Keratinocyte (primary cell): ENCODE measurements at regions not wholly inside any gene's neighbourhood (a gene's known extent, or its start where the extent isn't known, plus 50 kb on each side); places are given as distances from the start of the nearest gene placed in this dataset.

ENCODE experiments used
- DNase-seq: peaks from one replicate; pipeline ENCODE4 v3.0.0-alpha.2; 2011; ENCODE audit warnings: low read depth, missing footprints, low spot score
- FAIRE-seq: peaks from 2 replicates; lab custom pipeline; 2011; peaks lifted over from hg19 to GRCh38; lab: Jason Lieb, UNC
- H2AFZ ChIP-seq: 2 replicates; pipeline ENCODE4 v1.6.0; 2012; ENCODE audit warnings: low read length, control low read depth, inconsistent platforms; ENCODE audit not compliant: control insufficient read depth
- H3K27ac ChIP-seq: 2 replicates; pipeline ENCODE4 v1.5.1; 2011; ENCODE audit warnings: low read length; ENCODE audit not compliant: control insufficient read depth, insufficient read depth
- H3K27me3 ChIP-seq: 3 replicates; pipeline ENCODE4 v1.6.0; 2011; ENCODE audit warnings: low read length; ENCODE audit not compliant: control insufficient read depth, insufficient read depth; ENCODE audit errors: extremely low read depth
- H3K36me3 ChIP-seq, 2 experiments: 2 replicates in 1 of 2; 3 replicates in 1 of 2; pipeline ENCODE4 v1.5.1; 2011; ENCODE audit warnings: low read length in 2 of 2, mild to moderate bottlenecking in 1 of 2; ENCODE audit not compliant: control insufficient read depth in 2 of 2, insufficient read depth in 2 of 2; ENCODE audit errors: extremely low read depth in 1 of 2
- H3K4me1 ChIP-seq: 3 replicates; pipeline ENCODE4 v1.5.1; 2011; ENCODE audit warnings: low read length; ENCODE audit not compliant: control insufficient read depth, insufficient read depth; ENCODE audit errors: extremely low read depth
- H3K4me2 ChIP-seq: 3 replicates; pipeline ENCODE4 v1.6.0; 2011; ENCODE audit warnings: low read depth, low read length; ENCODE audit not compliant: control insufficient read depth, insufficient read depth; ENCODE audit errors: extremely low read depth
- H3K4me3 ChIP-seq, 3 experiments: fragments of 200-600 bp in 1 of 3; sonication (generic) in 1 of 3; 2 replicates in 2 of 3; 3 replicates in 1 of 3; pipeline ENCODE4 v1.5.1; 2011 to 2016; ENCODE audit warnings: low read length in 3 of 3, mild to moderate bottlenecking in 3 of 3, control low read depth in 2 of 3, inconsistent platforms in 1 of 3, low read depth in 1 of 3, mixed read lengths in 1 of 3, mixed run types in 1 of 3, moderate library complexity in 1 of 3; ENCODE audit not compliant: control insufficient read depth in 2 of 3, insufficient read depth in 2 of 3; ENCODE audit errors: extremely low read depth in 1 of 3
- H3K79me2 ChIP-seq: 2 replicates; pipeline ENCODE4 v1.6.0; 2012; ENCODE audit warnings: low read length; ENCODE audit not compliant: control insufficient read depth, insufficient read depth
- H3K9ac ChIP-seq: 3 replicates; pipeline ENCODE4 v1.6.0; 2011; ENCODE audit warnings: low read length; ENCODE audit not compliant: control insufficient read depth, insufficient read depth; ENCODE audit errors: extremely low read depth
- H3K9me1 ChIP-seq: 3 replicates; pipeline ENCODE4 v1.6.0; 2011; ENCODE audit warnings: low read length; ENCODE audit not compliant: control insufficient read depth, insufficient read depth; ENCODE audit errors: extremely low read depth
- H3K9me3 ChIP-seq: 2 replicates; pipeline ENCODE4 v1.5.1; 2012; ENCODE audit warnings: low read depth, low read length; ENCODE audit not compliant: control insufficient read depth
- H4K20me1 ChIP-seq: 3 replicates; pipeline ENCODE4 v1.6.0; 2011; ENCODE audit warnings: low read length; ENCODE audit not compliant: control insufficient read depth, insufficient read depth; ENCODE audit errors: extremely low read depth
- CTCF ChIP-seq, 3 experiments: IDR thresholded peaks in 1 of 3; conservative IDR thresholded peaks in 1 of 3; optimal IDR thresholded peaks in 1 of 3; 2 replicates in 2 of 3; 3 replicates in 1 of 3; pipeline versions ENCODE3 to v1.5.1; 2011; ENCODE audit warnings: low read length in 3 of 3, mild to moderate bottlenecking in 3 of 3, moderate library complexity in 2 of 3, control low read depth in 1 of 3, inconsistent platforms in 1 of 3; ENCODE audit not compliant: insufficient read depth in 2 of 3; ENCODE audit errors: extremely low read depth in 1 of 3
- EZH2 ChIP-seq: IDR thresholded peaks from one replicate; pipeline ENCODE4 v1.6.1; 2012; ENCODE audit warnings: inconsistent platforms, mild to moderate bottlenecking, low read length, moderate library complexity
- dilution Hi-C: fragments of 300-500 bp; cut with MboI; formaldehyde crosslinking; loops from one replicate; pipeline ENCODE4 v1.7.0; 2020; ENCODE audit warnings: low sequenced_read_pairs; ENCODE audit not compliant: extremely low pct_ligation_motif_present

GRCh38 chr13:106630650-106631049 lies 62.7 kb upstream of the ARGLU1 start:
- no peak for FAIRE-seq
- H3K27ac ChIP-seq = no peak overlapping the region
- H3K9me1 ChIP-seq = no peaks in the 10 kb centered on the region
- H3K9me3 ChIP-seq = no peaks in the 10 kb centered on the region
- no peak overlapping the region for H3K4me3 ChIP-seq
- no peaks in the 10 kb centered on the region for H3K36me3 ChIP-seq
- no peak for TF ChIP-seq EZH2
- dilution Hi-C loops = no loop called here
- H3K9ac ChIP-seq = no peak overlapping the region
- no peaks in the 10 kb centered on the region for H4K20me1 ChIP-seq
- no peaks in the 10 kb centered on the region for H3K4me1 ChIP-seq
- H3K4me2 ChIP-seq = no peak overlapping the region
- peaks cover 4% of the 10 kb centered on the region for H3K27me3 ChIP-seq
- H3K79me2 ChIP-seq = no peaks in the 10 kb centered on the region
- no peak overlapping the region for H2AFZ ChIP-seq
- no peak for DNase-seq

- Histone ChIP-seq H3K4me2 (no peak overlapping the region), H3K9ac (no peak overlapping the region), H3K4me3 (no peak overlapping the region), H4K20me1 (no peaks in the 10 kb centered on the region), H3K9me1 (no peaks in the 10 kb centered on the region), H3K27ac (no peak overlapping the region), H2AFZ (no peak overlapping the region), H3K79me2 (no peaks in the 10 kb centered on the region), H3K9me3 (no peaks in the 10 kb centered on the region), H3K4me1 (no peaks in the 10 kb centered on the region), H3K27me3 (peaks cover 4% of the 10 kb centered on the region), H3K36me3 (no peaks in the 10 kb centered on the region)
- DNase-seq (no peak), FAIRE-seq (no peak)
- no peak for TF ChIP-seq EZH2
- no peak for TF ChIP-seq CTCF (optimal IDR thresholded peaks at IDR 0.05 in 1 of 3, IDR thresholded peaks at IDR 0.05 in 1 of 3, conservative IDR thresholded peaks at IDR 0.05 in 1 of 3; ENCODE audit: extremely low read depth in 1 of 3, insufficient read depth in 2 of 3, low read length in 3 of 3)
- dilution Hi-C loops = no loop called here
Measured at GRCh38 chr13:106630162-106630561, 62.2 kb upstream of the ARGLU1 start.

DNA sequence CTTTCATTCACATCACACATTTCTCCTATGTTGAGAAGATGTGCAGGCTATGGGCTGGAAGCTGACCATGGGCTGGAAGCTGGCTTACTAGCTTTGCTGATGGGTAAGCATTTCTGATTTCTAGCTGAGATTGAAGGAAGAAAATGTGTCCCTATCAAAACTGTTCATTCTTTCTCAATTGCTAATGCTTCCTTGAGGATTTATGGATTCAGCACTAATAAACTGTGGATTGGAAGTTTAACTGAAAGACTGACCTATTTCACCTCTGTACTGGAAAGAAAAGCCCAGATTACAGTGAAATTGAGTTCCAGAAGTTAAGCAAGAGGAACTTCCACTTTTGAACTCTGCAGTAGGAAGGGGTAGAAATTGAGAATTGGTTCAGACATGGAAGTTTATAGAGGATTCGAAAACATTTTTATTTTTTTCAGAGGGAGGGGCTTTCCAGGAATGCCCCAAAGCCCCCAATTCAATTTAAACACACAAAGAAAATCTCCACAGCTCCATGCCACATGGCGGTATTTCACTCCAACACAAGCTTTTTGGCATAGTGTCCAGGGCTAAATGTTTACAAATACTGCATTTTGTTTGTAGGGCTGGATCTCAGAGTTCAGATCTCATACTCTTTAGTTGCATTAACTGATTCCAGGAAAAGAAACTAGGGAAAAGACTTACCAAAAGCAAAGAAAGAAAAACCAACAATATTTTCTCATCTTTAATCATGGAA lies 61.2 kb upstream of the ARGLU1 start:
- no peaks in the 10 kb centered on the region for H3K4me1 ChIP-seq
- H3K9me1 ChIP-seq = no peaks in the 10 kb centered on the region
- DNase-seq = no peak
- H3K9ac ChIP-seq = no peak overlapping the region
- H3K4me3 ChIP-seq = no peak overlapping the region
- no peak for TF ChIP-seq EZH2
- no peak for TF ChIP-seq CTCF (optimal IDR thresholded peaks at IDR 0.05 in 1 of 3, IDR thresholded peaks at IDR 0.05 in 1 of 3, conservative IDR thresholded peaks at IDR 0.05 in 1 of 3; ENCODE audit: extremely low read depth in 1 of 3, insufficient read depth in 2 of 3, low read length in 3 of 3)
- H2AFZ ChIP-seq = no peak overlapping the region
- no peak overlapping the region for H3K4me2 ChIP-seq
- peaks cover 4% of the 10 kb centered on the region for H3K27me3 ChIP-seq
- no peaks in the 10 kb centered on the region for H3K79me2 ChIP-seq
- H3K36me3 ChIP-seq = no peaks in the 10 kb centered on the region
- dilution Hi-C loops = no loop called here
- no peak for FAIRE-seq
- no peaks in the 10 kb centered on the region for H3K9me3 ChIP-seq
- H4K20me1 ChIP-seq = no peaks in the 10 kb centered on the region
- H3K27ac ChIP-seq = no peak overlapping the region
